ENCODE measurements at regions not wholly inside any gene's neighbourhood (a gene's known extent, or its start where the extent isn't known, plus 50 kb on each side); places are given as distances from the start of the nearest gene placed in this dataset.
A peak's percentile ranks its signal among the peaks of the same experiment; 100 is the strongest.
"Not testable (repeated sequence)": the region's sequence is repeated elsewhere in the genome, so short reads cannot be mapped to it uniquely, and the experiment has no call there.

- peaks cover 21% of the 10 kb centered on the region for H3K36me3 Mint-ChIP-seq
- no peaks in the 10 kb centered on the region for H3K27me3 Mint-ChIP-seq
- peaks cover 90% of the 10 kb centered on the region for H3K4me1 Mint-ChIP-seq
- CTCF ChIA-PET, result interaction anchor here (1.2 to 10.4 kb wide), 5 partner anchors 8 to 129 kb away, joined by 3 to 97 read pairs (median 12); partner anchors contain the start of gene CCND2
- no peak overlapping the region for H3K4me3 Mint-ChIP-seq
- no peak for ATAC-seq
- peak; percentile 58 for DNase-seq
- H3K9me3 Mint-ChIP-seq (ENCODE audit: low read depth), result peaks cover 4% of the 10 kb centered on the region
- peak overlapping the region; percentile 81 for H3K27ac Mint-ChIP-seq
Observed at GRCh38 chr12:4148418-4149056, 125.0 kb upstream of the CCND2 start.

DNA sequence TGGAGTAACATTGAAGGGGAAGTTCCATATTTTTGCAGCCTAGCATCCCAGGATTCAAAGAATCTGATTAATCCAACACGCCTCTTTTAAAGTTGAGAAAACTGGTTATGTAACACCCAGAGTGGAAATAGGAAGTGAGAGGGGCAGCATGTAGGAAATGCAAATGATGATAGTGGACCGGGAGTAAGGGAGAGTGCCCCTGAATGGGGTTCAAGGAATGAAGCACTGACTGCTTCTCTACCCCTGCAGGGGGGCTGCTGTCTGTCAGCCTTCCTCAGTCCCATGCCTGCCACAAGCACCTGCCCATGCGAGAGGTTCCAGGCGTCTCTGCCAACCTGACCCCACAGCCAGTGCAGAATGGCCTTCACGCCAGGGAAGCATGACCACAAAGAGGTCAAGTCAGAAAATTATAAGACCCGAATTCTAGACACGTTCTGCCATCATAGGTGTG is 126.5 kb upstream of the CCND2 start:
- DNase-seq (peak; percentile 40), ATAC-seq (no peak)
- H3K4me3 Mint-ChIP-seq, result peak overlapping the region; percentile 50
- H3K27me3 Mint-ChIP-seq, result no peaks in the 10 kb centered on the region
- H3K9me3 Mint-ChIP-seq (ENCODE audit: low read depth), result peaks cover 4% of the 10 kb centered on the region
- H3K27ac Mint-ChIP-seq, result peak overlapping the region; percentile 88
- H3K36me3 Mint-ChIP-seq, result peaks cover 21% of the 10 kb centered on the region
- CTCF ChIA-PET, result interaction anchor here (0.8 to 10.4 kb wide), 10 partner anchors 9 to 130 kb away, joined by 3 to 97 read pairs (median 6); partner anchors contain the start of gene CCND2
- H3K4me1 Mint-ChIP-seq, result peaks cover 89% of the 10 kb centered on the region

DNA sequence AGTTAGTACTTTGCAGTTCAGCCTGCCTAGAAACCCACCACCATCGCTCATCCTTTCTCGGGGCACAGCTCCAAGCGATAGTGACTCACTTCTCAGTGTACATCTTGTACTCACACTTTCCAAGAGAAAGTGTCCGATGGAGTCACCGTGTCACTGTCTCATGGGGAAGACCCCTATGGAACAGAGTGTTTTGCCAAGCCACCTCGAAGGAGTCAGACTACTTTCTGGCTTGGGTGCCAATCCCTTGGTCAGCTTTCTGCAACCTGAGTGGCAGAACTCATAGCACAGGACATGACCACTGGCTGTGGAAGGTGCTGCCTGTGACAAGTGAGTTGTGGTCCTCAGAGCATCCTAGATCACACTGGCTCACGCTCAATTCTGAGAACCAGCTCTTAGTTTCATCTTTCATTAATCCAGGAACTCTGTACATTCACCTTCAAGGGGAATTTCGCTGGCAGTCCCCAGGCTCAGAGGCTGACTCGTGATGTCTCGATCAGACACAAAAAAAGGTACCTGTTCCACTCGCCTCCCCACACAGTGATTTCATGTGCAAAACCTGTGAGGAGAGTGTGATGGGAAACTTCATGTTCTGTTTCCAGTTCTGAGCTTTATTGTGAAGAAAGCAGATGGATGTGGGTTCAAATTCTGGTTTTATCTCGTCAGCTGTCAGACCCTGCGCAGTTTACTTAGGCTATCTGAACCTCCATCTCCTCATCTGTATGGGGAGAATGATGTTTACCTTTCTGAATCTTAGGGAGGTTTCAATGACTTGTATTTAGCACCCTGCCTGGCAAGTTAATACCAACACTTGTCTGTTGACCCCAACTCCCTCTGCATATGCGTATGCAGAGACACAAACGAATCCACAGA is 127.3 kb upstream of the CCND2 start:
- Mint-ChIP-seq H3K27me3 (no peaks in the 10 kb centered on the region), H3K27ac (peak overlapping the region; percentile 88), H3K9me3 (ENCODE audit: low read depth) (peaks cover 4% of the 10 kb centered on the region), H3K36me3 (peaks cover 19% of the 10 kb centered on the region), H3K4me1 (peaks cover 89% of the 10 kb centered on the region), H3K4me3 (peak overlapping the region; percentile 50)
- DNase-seq, result peak; percentile 77
- peak; percentile 28 for ATAC-seq
- CTCF ChIA-PET, result interaction anchor here (0.6 to 10.4 kb wide), 15 partner anchors 9 to 131 kb away, joined by 3 to 97 read pairs (median 5); partner anchors contain the start of gene CCND2

- Mint-ChIP-seq H3K9me3 (ENCODE audit: low read depth) (peaks cover 4% of the 10 kb centered on the region), H3K36me3 (peaks cover 9% of the 10 kb centered on the region), H3K27ac (peak overlapping the region; percentile 88), H3K4me1 (peaks cover 92% of the 10 kb centered on the region), H3K27me3 (no peaks in the 10 kb centered on the region), H3K4me3 (no peak overlapping the region)
- ATAC-seq (no peak), DNase-seq (peak; percentile 34)
- CTCF ChIA-PET, result interaction anchor here (0.7 to 10.4 kb wide), 13 partner anchors 7 to 261 kb away, joined by 3 to 97 read pairs (median 6); no protein-coding TSS in a partner anchor
Observed at GRCh38 chr12:4144676-4145075, 128.9 kb upstream of the CCND2 start.

- CTCF ChIA-PET, result interaction anchor here (0.7 to 10.4 kb wide), 19 partner anchors 8 to 272 kb away, joined by 3 to 97 read pairs (median 4); partner anchors contain the start of gene CCND2
- H3K27ac Mint-ChIP-seq, result peak overlapping the region; percentile 88
- DNase-seq, result peak; percentile 62
- H3K36me3 Mint-ChIP-seq, result peaks cover 13% of the 10 kb centered on the region
- no peak for ATAC-seq
- peaks cover 4% of the 10 kb centered on the region for H3K9me3 Mint-ChIP-seq (ENCODE audit: low read depth)
- peak overlapping the region; percentile 22 for H3K4me3 Mint-ChIP-seq
- H3K27me3 Mint-ChIP-seq, result no peaks in the 10 kb centered on the region
- H3K4me1 Mint-ChIP-seq, result peaks cover 96% of the 10 kb centered on the region
Observed at GRCh38 chr12:4143896-4144295, 129.7 kb upstream of the CCND2 start.

DNA sequence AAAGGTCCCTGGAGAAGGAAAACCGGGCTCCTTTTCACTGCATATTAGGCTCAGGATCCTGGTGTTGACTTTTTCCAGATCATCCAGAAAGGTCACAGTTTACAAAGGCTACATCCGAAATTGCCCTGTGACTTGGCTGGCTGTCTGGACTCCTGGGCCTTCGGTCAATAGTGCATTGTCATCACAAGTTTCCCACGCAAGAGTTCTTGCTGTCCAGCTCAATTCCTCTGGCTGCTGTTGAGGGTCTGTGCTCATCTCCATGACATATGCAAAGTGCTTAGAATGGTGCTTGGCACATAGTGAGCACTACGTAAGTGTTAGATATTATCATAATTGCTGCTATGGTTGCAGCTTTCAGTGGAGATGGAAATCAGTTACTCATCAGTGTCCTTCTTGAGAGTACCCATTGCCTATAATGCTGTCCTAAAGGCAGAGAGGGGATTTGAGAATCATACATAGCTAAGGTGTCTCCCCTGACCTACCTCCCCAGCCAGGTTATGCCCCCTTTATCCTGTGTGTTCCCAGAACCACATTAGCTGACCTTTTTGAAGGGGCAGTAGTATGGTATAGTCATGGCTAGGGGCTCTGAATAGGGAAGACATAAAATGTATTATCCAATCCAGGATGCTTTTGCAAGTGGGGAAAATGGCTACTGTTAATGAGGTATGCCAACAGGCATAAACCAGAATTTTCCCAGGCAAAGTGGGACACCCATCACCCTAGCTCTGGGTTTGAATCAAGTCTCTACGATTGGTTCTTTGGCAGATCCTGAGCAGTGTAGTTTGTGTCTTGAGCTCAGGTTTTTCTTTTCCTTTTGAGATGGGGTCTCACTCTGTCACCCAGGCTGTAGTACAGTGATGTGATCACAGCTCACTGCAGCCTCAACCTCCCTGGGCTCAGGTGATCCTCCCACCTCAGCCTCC is 132.0 kb upstream of the CCND2 start:
- peak; percentile 43 for DNase-seq
- peaks cover 4% of the 10 kb centered on the region for H3K9me3 Mint-ChIP-seq (ENCODE audit: low read depth)
- H3K4me1 Mint-ChIP-seq, result peaks cover 86% of the 10 kb centered on the region
- peak overlapping the region; percentile 94 for H3K27ac Mint-ChIP-seq
- peaks cover 14% of the 10 kb centered on the region for H3K36me3 Mint-ChIP-seq
- no peaks in the 10 kb centered on the region for H3K27me3 Mint-ChIP-seq
- H3K4me3 Mint-ChIP-seq, result no peak overlapping the region
- CTCF ChIA-PET, result interaction anchor here (1.3 to 10.4 kb wide), 11 partner anchors 7 to 258 kb away, joined by 3 to 97 read pairs (median 22); partner anchors contain the start of gene CCND2
- no peak for ATAC-seq

GRCh38 chr12:4140581-4141301 is 132.8 kb upstream of the CCND2 start:
- Mint-ChIP-seq H3K4me3 (no peak overlapping the region), H3K36me3 (peaks cover 14% of the 10 kb centered on the region), H3K4me1 (peaks cover 86% of the 10 kb centered on the region), H3K9me3 (ENCODE audit: low read depth) (peaks cover 4% of the 10 kb centered on the region), H3K27me3 (no peaks in the 10 kb centered on the region), H3K27ac (peak overlapping the region; percentile 94)
- CTCF ChIA-PET, result interaction anchor here (1.0 to 10.4 kb wide), 8 partner anchors 8 to 137 kb away, joined by 3 to 97 read pairs (median 35); partner anchors contain the start of gene CCND2
- no peak for ATAC-seq
- peak; percentile 38 for DNase-seq

DNA sequence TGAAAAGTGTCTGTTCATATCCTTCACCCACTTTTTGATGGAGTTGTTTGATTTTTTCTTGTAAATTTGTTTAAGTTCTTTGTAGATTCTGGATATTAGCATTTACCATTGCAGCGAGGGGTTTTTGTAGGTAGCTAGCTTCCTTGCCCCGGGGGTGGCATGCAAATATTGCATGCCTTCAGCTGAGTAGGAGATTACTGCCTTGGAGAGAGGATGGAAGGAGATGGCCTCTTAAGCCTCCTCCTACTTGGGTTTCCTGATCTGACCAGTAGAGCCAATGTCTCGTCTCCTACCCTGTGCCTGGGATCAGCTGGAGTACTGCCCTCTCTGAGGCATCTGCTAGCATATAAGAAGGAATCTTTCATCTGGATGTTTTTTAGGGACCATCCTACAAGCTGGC is 134.4 kb upstream of the CCND2 start:
- ATAC-seq (no peak), DNase-seq (peak; percentile 19)
- Mint-ChIP-seq H3K4me1 (peaks cover 76% of the 10 kb centered on the region), H3K27ac (no peak overlapping the region), H3K9me3 (ENCODE audit: low read depth) (peaks cover 4% of the 10 kb centered on the region), H3K27me3 (no peaks in the 10 kb centered on the region), H3K36me3 (peaks cover 12% of the 10 kb centered on the region), H3K4me3 (no peak overlapping the region)
- CTCF ChIA-PET, result interaction anchor here (1.2 to 10.4 kb wide), 4 partner anchors 16 to 138 kb away, joined by 4 to 97 read pairs (median 56); no protein-coding TSS in a partner anchor

DNA sequence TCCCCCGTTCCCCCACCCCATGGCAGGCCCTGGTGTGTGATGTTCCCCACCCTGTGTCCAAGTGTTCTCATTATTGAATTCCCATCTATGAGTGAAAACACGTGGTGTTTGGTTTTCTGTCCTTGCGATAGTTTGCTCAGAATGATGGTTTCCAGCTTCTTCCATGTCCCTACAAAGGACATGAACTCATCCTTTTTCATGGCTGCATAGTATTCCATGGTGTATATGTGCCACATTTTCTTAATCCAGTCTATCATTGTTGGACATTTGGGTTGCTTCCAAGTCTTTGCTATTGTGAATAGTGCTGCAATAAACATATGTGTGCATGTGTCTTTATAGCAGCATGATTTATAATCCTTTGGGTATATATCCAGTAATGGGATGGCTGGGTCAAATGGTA is 135.0 kb upstream of the CCND2 start:
- not testable (repeated sequence) for H3K27ac Mint-ChIP-seq; ATAC-seq; H3K27me3 Mint-ChIP-seq; H3K4me3 Mint-ChIP-seq; H3K36me3 Mint-ChIP-seq; H3K9me3 Mint-ChIP-seq (ENCODE audit: low read depth)
- CTCF ChIA-PET, result interaction anchor here (0.7 to 1.5 kb wide), 2 partner anchors 137 to 139 kb away, joined by 3 to 4 read pairs; no protein-coding TSS in a partner anchor
- peak; percentile 12 for DNase-seq
- H3K4me1 Mint-ChIP-seq, result peaks cover 70% of the 10 kb centered on the region

- peaks cover 66% of the 10 kb centered on the region for H3K4me1 Mint-ChIP-seq
- no peaks in the 10 kb centered on the region for H3K9me3 Mint-ChIP-seq (ENCODE audit: low read depth)
- H3K27ac Mint-ChIP-seq, result no peak overlapping the region
- H3K36me3 Mint-ChIP-seq, result peaks cover 9% of the 10 kb centered on the region
- no peak overlapping the region for H3K4me3 Mint-ChIP-seq
- CTCF ChIA-PET, result interaction anchor here (0.7 to 1.5 kb wide), 2 partner anchors 138 to 139 kb away, joined by 3 to 4 read pairs; no protein-coding TSS in a partner anchor
- H3K27me3 Mint-ChIP-seq, result no peaks in the 10 kb centered on the region
- ATAC-seq (no peak), DNase-seq (no peak)
Observed at GRCh38 chr12:4138051-4138450, 135.5 kb upstream of the CCND2 start.

GRCh38 chr12:4137441-4137840 is 136.1 kb upstream of the CCND2 start:
- peaks cover 10% of the 10 kb centered on the region for H3K36me3 Mint-ChIP-seq
- DNase-seq (no peak), ATAC-seq (no peak)
- peaks cover 60% of the 10 kb centered on the region for H3K4me1 Mint-ChIP-seq
- peak overlapping the region; percentile 9 for H3K27ac Mint-ChIP-seq
- no peaks in the 10 kb centered on the region for H3K9me3 Mint-ChIP-seq (ENCODE audit: low read depth)
- no peak overlapping the region for H3K4me3 Mint-ChIP-seq
- CTCF ChIA-PET, result interaction anchor here (0.6 to 1.5 kb wide), 2 partner anchors 140 to 153 kb away, joined by 4 read pairs; no protein-coding TSS in a partner anchor
- no peaks in the 10 kb centered on the region for H3K27me3 Mint-ChIP-seq

DNA sequence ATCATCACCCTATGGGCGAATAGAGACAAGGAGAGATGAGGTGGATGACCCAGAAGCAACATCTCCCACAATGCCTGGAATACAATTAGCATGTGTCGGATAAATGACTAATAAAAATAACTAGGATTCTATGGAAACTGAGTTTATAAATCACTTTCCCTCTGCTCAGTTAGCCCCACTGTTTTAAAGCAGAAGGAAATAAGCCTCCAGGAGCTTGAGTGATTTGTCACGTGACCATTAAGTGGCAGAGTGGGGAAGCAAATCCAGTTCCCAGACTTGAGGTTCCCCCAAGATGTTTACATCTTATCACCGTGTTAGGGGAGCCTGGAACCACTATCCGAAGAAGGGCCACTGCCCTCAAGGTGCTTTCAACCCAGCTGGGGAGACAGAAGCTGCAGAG is 136.5 kb upstream of the CCND2 start:
- ATAC-seq (no peak), DNase-seq (peak; percentile 38)
- CTCF ChIA-PET, result interaction anchor here (0.6 to 1.5 kb wide), 3 partner anchors 30 to 153 kb away, joined by 3 to 4 read pairs (median 4); no protein-coding TSS in a partner anchor
- H3K4me1 Mint-ChIP-seq, result peaks cover 56% of the 10 kb centered on the region
- peaks cover 10% of the 10 kb centered on the region for H3K36me3 Mint-ChIP-seq
- no peaks in the 10 kb centered on the region for H3K27me3 Mint-ChIP-seq
- H3K4me3 Mint-ChIP-seq, result no peak overlapping the region
- H3K27ac Mint-ChIP-seq, result peak overlapping the region; percentile 9
- no peaks in the 10 kb centered on the region for H3K9me3 Mint-ChIP-seq (ENCODE audit: low read depth)

All from activated CD8-positive, alpha-beta memory T cell treated with anti-CD3 and anti-CD28 coated beads, Interleukin-2, amount 10 ng/mL, durations not matched to agents 7 days and 5 days (primary cell).